Activated CD4-positive, alpha-beta memory T cell treated with anti-CD3 and anti-CD28 coated beads, Interleukin-2, amount 10 ng/mL, durations not matched to agents 7 days and 5 days (primary cell): ENCODE measurements at regions not wholly inside any gene's neighbourhood (a gene's known extent, or its start where the extent isn't known, plus 50 kb on each side); places are given as distances from the start of the nearest gene placed in this dataset.

Experiments
- CTCF ChIA-PET: fragments of 350-600 bp; sonication (Branson Sonifier 250); formaldehyde crosslinking; loops from one replicate; lab custom pipeline; 2021; ENCODE audit warnings: antibody characterized with exemption, inconsistent platforms; lab: Charles Lee
- POLR2A ChIA-PET: fragments of 350-600 bp; sonication (Branson Sonifier 250); formaldehyde crosslinking; loops from one replicate; lab custom pipeline; 2021; ENCODE audit warnings: antibody characterized with exemption; lab: Charles Lee
- DNase-seq: peaks from one replicate; pipeline ENCODE4 v3.0.0-alpha.2; 2020
- H3K27ac Mint-ChIP-seq: one replicate; pipeline ENCODE4 v1.8.0; 2021; ENCODE audit warnings: mild to moderate bottlenecking, mixed read lengths
- H3K27me3 Mint-ChIP-seq: one replicate; pipeline ENCODE4 v1.8.0; 2021; ENCODE audit warnings: mixed read lengths
- H3K36me3 Mint-ChIP-seq: one replicate; pipeline ENCODE4 v1.8.0; 2021; ENCODE audit warnings: low read depth, mixed read lengths
- H3K4me1 Mint-ChIP-seq: one replicate; pipeline ENCODE4 v1.8.0; 2021; ENCODE audit warnings: mixed read lengths
- H3K4me3 Mint-ChIP-seq: one replicate; pipeline ENCODE4 v1.8.0; 2021; ENCODE audit warnings: mild to moderate bottlenecking, mixed read lengths
- H3K9me3 Mint-ChIP-seq: one replicate; pipeline ENCODE4 v1.8.0; 2021; ENCODE audit warnings: mixed read lengths

DNA sequence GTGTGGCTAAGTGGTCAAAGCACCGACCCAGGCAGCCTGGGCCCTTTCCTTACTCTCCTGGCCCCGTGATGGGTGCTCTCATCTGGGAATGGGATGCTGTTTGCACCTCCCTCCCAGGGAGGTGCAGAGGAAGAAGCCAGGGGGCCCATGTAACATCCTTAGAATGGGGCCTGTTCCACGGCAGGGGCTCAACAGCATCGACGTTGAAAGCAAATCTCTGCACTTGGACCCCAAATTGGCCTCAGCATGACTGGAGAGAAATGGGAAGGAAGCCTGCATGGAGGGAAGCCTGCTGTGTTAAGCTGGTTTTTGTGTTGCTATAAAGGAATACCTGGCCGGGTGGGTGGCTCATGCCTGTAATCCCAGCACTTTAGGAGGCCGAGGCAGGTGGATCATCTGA lies 1288.4 kb downstream of the TBC1D22A start:
- CTCF ChIA-PET = interaction anchor here (0.7 kb wide), 1 partner anchor 68 kb away, joined by 3 read pairs; no protein-coding TSS in a partner anchor

GRCh38 chr22:48049116-48049515 lies 1286.7 kb downstream of the TBC1D22A start:
- Mint-ChIP-seq H3K27me3 (peaks cover 5% of the 10 kb centered on the region), H3K4me3 (no peak overlapping the region), H3K9me3 (no peaks in the 10 kb centered on the region), H3K27ac (no peak overlapping the region), H3K4me1 (no peaks in the 10 kb centered on the region), H3K36me3 (no peaks in the 10 kb centered on the region)
- POLR2A ChIA-PET = no interaction called here
- CTCF ChIA-PET = no interaction called here
- no peak for DNase-seq

More for the DNA sequence above, 1288.4 kb downstream of the TBC1D22A start:
- Mint-ChIP-seq H3K4me3 (no peak overlapping the region), H3K27ac (no peak overlapping the region), H3K36me3 (no peaks in the 10 kb centered on the region), H3K27me3 (no peaks in the 10 kb centered on the region), H3K4me1 (no peaks in the 10 kb centered on the region), H3K9me3 (no peaks in the 10 kb centered on the region)
- no peak for DNase-seq
- POLR2A ChIA-PET = no interaction called here

DNA sequence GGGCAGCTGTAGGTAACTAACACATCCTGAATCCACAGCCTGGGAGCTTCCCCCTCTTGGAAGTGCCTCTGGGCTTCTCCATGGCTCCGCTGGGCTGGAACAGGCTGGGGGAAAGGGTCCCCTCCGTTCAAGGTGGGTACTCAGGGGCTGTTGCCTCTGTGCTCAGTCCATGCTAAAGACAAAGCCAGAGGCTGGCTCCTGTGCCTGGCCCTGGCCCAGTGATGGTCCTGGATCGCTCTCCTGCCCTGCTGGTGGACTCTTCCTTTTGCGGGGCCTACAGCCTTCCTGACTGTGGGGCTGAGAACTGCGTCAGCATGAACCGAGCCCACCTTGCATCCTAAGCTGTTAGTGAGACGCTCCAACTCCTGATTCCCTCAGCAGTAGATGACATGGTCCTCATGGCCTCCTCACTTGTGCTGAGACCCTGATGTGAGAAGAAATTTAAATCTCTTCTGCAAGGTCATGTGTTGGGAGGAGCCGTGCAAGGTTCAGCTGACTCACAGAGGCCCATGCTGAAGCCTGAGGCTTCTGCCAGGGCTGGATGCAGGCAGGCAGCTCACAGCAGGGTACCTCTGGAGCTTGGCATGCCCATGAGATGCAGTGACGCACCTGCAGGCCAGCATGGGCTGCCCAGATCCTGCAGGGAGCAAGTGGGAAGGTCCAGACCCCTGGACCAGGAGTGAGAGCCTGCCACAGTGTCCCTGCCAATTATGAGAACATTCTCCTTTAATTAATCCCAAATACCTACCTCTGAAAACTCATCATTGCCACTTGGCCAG lies 1285.5 kb downstream of the TBC1D22A start:
- Mint-ChIP-seq H3K9me3 (no peaks in the 10 kb centered on the region), H3K4me1 (no peaks in the 10 kb centered on the region), H3K4me3 (no peak overlapping the region), H3K36me3 (no peaks in the 10 kb centered on the region), H3K27ac (no peak overlapping the region), H3K27me3 (peaks cover 10% of the 10 kb centered on the region)
- no peak for DNase-seq
- CTCF ChIA-PET = no interaction called here
- POLR2A ChIA-PET = no interaction called here

DNA sequence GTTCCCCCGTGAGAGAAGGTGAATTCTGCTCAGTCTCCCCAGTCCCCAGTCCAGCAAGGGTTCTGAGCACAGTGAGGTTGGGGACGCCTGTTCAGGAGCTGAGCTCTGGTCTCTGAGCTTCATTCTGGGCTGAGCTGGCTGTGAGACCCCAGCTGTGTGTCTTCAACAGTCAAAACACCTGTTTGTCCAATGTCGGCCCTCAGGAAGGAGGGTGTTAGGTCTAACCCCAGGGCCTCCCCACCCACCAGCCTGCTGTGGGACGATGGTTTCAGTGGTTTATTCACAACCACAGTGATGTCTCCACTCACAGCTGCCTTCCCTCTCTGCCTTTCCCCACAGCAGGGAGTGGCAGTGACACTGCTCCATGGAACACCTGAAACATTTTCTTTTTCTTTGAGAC lies 1282.9 kb downstream of the TBC1D22A start:
- CTCF ChIA-PET = no interaction called here

GRCh38 chr22:48044487-48045060 lies 1282.1 kb downstream of the TBC1D22A start:
- Mint-ChIP-seq H3K27ac (no peak overlapping the region), H3K27me3 (peaks cover 10% of the 10 kb centered on the region), H3K36me3 (no peaks in the 10 kb centered on the region), H3K4me3 (no peak overlapping the region), H3K4me1 (no peaks in the 10 kb centered on the region), H3K9me3 (no peaks in the 10 kb centered on the region)
- ChIA-PET CTCF (no interaction called here), POLR2A (no interaction called here)
- no peak for DNase-seq

More for the DNA sequence above, 1282.9 kb downstream of the TBC1D22A start:
- POLR2A ChIA-PET = no interaction called here
- no peaks in the 10 kb centered on the region for H3K9me3 Mint-ChIP-seq
- DNase-seq = no peak
- no peaks in the 10 kb centered on the region for H3K4me1 Mint-ChIP-seq
- H3K27me3 Mint-ChIP-seq = peaks cover 10% of the 10 kb centered on the region
- no peak overlapping the region for H3K4me3 Mint-ChIP-seq
- H3K36me3 Mint-ChIP-seq = no peaks in the 10 kb centered on the region
- no peak overlapping the region for H3K27ac Mint-ChIP-seq

- Mint-ChIP-seq H3K4me3 (no peak overlapping the region), H3K27me3 (peaks cover 10% of the 10 kb centered on the region), H3K27ac (no peak overlapping the region), H3K4me1 (no peaks in the 10 kb centered on the region), H3K9me3 (no peaks in the 10 kb centered on the region), H3K36me3 (no peaks in the 10 kb centered on the region)
- CTCF ChIA-PET = no interaction called here
- POLR2A ChIA-PET = no interaction called here
- DNase-seq = no peak
These were observed 1281.1 kb downstream of the TBC1D22A start for GRCh38 chr22:48043581-48043980.

DNA sequence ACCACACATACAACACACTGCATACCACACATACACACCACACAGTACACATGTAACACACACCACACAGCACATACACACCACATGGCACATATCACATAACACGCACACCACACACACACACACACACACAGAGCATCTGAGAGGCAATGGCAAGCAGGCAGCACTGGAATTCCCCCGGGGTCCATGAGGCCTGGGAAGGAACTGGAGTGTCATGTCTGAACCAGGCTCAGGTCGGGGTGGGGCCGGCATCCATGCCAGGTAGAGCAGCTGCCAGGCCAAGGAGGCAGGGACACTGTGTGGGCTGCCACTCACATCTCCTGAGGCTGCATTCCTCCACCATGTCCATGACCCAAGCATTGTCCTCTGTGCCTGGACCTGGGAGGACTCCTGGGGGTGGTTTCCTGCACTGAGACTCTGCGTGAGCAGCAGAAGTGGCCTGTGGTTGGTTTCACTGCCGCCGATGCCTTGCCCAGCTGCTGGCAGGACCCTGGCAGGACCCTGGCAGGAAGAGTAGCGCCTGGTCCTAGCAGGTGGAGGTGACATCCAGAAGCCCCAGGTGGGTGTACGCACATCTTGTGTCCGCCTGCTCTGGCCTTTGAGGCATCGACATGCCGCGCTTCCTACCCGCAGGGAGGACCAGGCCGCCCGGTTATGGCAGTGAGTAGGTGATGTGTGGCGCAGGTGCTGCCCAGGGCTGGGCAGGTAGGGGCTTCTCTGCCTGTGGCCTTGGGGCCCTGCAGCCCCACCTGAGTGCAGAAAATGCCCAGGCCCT lies 1280.4 kb downstream of the TBC1D22A start:
- Mint-ChIP-seq H3K36me3 (no peaks in the 10 kb centered on the region), H3K27me3 (peaks cover 10% of the 10 kb centered on the region), H3K27ac (no peak overlapping the region), H3K4me3 (no peak overlapping the region), H3K9me3 (no peaks in the 10 kb centered on the region), H3K4me1 (no peaks in the 10 kb centered on the region)
- ChIA-PET POLR2A (no interaction called here), CTCF (no interaction called here)
- DNase-seq = no peak

GRCh38 chr22:48039326-48039725 lies 1276.9 kb downstream of the TBC1D22A start:
- Mint-ChIP-seq H3K27me3 (peaks cover 5% of the 10 kb centered on the region), H3K36me3 (no peaks in the 10 kb centered on the region), H3K9me3 (no peaks in the 10 kb centered on the region), H3K27ac (no peak overlapping the region), H3K4me1 (no peaks in the 10 kb centered on the region), H3K4me3 (no peak overlapping the region)
- ChIA-PET CTCF (no interaction called here), POLR2A (no interaction called here)
- no peak for DNase-seq

- CTCF ChIA-PET = no interaction called here
- H3K4me3 Mint-ChIP-seq = no peak overlapping the region
- H3K36me3 Mint-ChIP-seq = no peaks in the 10 kb centered on the region
These were observed 1275.2 kb downstream of the TBC1D22A start for GRCh38 chr22:48037618-48038017.

DNA sequence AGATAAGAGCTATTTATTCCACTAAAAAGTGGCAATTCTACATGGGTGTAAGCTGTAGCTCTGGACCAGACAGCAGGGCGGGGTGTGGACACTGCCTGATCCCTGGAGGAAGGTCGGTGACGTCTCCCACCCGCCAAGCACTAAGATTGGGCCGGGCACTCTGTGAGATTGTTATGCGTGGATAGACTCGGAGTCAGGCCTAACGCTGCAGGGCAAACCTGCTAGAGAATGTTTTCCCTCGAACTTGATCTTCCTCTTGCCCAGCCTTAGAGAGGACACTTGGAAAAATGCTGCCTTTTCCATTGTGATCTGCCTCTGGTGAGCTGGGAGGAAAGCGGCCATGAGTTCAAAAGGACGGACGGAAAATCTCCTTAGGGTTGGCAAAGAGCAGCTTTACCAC lies 1273.4 kb downstream of the TBC1D22A start:
- H3K4me1 Mint-ChIP-seq = no peaks in the 10 kb centered on the region
- H3K4me3 Mint-ChIP-seq = no peak overlapping the region
- no peaks in the 10 kb centered on the region for H3K27me3 Mint-ChIP-seq
- POLR2A ChIA-PET = no interaction called here
- no peaks in the 10 kb centered on the region for H3K9me3 Mint-ChIP-seq
- no peak overlapping the region for H3K27ac Mint-ChIP-seq
- CTCF ChIA-PET = no interaction called here
- no peaks in the 10 kb centered on the region for H3K36me3 Mint-ChIP-seq
- no peak for DNase-seq

More at GRCh38 chr22:48037618-48038017, 1275.2 kb downstream of the TBC1D22A start:
- Mint-ChIP-seq H3K27me3 (no peaks in the 10 kb centered on the region), H3K27ac (no peak overlapping the region), H3K4me1 (no peaks in the 10 kb centered on the region), H3K9me3 (no peaks in the 10 kb centered on the region)
- DNase-seq = no peak
- POLR2A ChIA-PET = no interaction called here

DNA sequence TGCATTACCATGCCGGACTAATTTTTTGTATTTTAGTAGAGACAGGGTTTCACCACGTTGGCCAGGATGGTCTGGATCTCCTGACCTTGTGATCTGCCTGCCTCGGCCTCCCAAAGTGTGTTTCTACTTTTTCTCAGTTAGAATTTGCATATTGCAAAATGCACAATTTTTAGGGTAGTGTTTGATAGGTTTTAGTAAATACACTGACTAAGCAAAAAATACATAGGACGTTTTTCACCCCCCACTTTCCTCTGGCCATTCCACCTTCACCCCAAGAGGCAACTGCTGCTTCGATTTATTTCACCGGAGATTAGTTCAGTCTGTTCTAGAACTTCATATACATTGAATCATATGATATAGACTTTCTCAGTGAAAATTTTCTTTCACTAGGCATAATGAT lies 1269.1 kb downstream of the TBC1D22A start:
- Mint-ChIP-seq H3K36me3 (no peaks in the 10 kb centered on the region), H3K27ac (no peak overlapping the region), H3K9me3 (no peaks in the 10 kb centered on the region), H3K27me3 (no peaks in the 10 kb centered on the region), H3K4me1 (no peaks in the 10 kb centered on the region), H3K4me3 (no peak overlapping the region)
- no peak for DNase-seq
- ChIA-PET CTCF (no interaction called here), POLR2A (no interaction called here)

GRCh38 chr22:48025096-48025495 lies 1262.6 kb downstream of the TBC1D22A start:
- no peak for DNase-seq
- ChIA-PET POLR2A (no interaction called here), CTCF (no interaction called here)
- H3K36me3 Mint-ChIP-seq = no peaks in the 10 kb centered on the region
- H3K4me3 Mint-ChIP-seq = no peak overlapping the region
- H3K9me3 Mint-ChIP-seq = peaks cover 5% of the 10 kb centered on the region
- no peaks in the 10 kb centered on the region for H3K27me3 Mint-ChIP-seq
- H3K4me1 Mint-ChIP-seq = no peaks in the 10 kb centered on the region
- H3K27ac Mint-ChIP-seq = no peak overlapping the region

DNA sequence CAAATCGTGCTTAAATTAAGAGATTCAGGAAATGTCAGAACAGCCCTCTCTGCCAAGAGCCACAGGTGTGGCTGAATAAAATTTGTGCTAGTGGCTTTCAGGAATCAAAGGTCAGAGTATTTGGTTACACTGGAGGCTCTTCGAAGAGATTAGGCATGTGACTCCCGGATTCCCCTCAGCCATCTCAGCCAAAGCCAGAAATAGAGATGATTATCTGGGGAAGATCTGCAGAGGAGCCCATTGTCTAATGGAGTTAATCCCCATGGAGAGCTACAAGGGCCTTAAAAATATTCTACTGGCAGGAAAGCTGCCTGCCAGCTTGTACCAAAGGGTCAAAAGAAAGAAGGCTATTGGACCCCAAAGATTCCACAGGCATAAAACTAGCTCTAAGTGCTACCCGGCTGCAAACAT lies 1259.5 kb downstream of the TBC1D22A start:
- Mint-ChIP-seq H3K27me3 (no peaks in the 10 kb centered on the region), H3K4me1 (no peaks in the 10 kb centered on the region), H3K36me3 (no peaks in the 10 kb centered on the region), H3K9me3 (peaks cover 20% of the 10 kb centered on the region), H3K27ac (no peak overlapping the region), H3K4me3 (no peak overlapping the region)
- ChIA-PET POLR2A (no interaction called here), CTCF (no interaction called here)
- no peak for DNase-seq
